GM12872 (cell line): ENCODE measurements at regions not wholly inside any gene's neighbourhood (a gene's known extent, or its start where the extent isn't known, plus 50 kb on each side); places are given as distances from the start of the nearest gene placed in this dataset.

Source experiments
- TF ChIP-seq, protein P1 (sequence below): IDR thresholded peaks from 3 replicates; pipeline ENCODE4 v1.5.1; 2011; ENCODE audit warnings: low read depth, mild to moderate bottlenecking, low read length, moderate library complexity; ENCODE audit not compliant: insufficient read depth

GRCh38 chr11:96447208-96448110 lies 57.6 kb downstream of the JRKL start:
- TF ChIP-seq, protein P1, sequence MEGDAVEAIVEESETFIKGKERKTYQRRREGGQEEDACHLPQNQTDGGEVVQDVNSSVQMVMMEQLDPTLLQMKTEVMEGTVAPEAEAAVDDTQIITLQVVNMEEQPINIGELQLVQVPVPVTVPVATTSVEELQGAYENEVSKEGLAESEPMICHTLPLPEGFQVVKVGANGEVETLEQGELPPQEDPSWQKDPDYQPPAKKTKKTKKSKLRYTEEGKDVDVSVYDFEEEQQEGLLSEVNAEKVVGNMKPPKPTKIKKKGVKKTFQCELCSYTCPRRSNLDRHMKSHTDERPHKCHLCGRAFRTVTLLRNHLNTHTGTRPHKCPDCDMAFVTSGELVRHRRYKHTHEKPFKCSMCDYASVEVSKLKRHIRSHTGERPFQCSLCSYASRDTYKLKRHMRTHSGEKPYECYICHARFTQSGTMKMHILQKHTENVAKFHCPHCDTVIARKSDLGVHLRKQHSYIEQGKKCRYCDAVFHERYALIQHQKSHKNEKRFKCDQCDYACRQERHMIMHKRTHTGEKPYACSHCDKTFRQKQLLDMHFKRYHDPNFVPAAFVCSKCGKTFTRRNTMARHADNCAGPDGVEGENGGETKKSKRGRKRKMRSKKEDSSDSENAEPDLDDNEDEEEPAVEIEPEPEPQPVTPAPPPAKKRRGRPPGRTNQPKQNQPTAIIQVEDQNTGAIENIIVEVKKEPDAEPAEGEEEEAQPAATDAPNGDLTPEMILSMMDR = no peak

DNA sequence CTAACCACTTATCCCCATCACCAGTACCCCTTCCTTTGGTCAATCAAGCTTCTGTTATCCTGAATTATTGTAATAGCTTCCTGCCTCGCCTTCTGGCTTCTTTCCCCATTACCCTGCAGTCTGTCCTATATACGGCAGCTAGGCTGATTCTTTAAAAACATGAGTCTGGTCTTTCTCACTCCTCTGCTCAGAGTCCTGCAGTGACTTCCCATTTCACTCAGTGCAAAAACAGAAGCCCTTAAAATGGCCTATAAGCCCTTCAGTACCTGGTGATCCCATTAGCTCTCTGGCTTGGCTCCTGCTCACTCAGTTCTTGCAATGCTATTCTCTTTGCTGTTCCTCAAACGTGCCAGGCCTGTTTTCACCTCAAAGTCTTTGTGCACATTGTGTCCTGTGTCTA lies 58.4 kb downstream of the JRKL start:
- TF ChIP-seq, protein P1 = no peak

GRCh38 chr11:96456111-96456510 lies 66.3 kb downstream of the JRKL start:
- TF ChIP-seq, protein P1 = no peak

DNA sequence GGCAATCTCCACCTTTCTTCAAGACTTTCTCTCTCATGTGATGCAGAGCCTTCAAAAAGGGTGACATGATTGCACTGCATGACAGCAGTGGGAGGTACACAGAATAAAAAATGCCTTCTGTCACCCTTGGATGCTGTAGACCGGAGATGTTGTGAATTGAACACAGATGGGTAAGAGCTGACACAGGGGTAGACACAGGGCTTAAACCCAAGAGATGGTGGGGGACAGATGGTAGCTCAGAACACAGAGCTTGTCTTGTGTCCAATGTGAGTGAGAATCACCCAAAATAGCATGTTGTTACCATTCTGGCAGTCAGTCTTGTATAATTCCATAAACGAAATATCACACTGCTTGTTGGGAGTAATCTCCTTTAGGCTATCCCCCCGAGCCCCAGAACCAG lies 69.9 kb downstream of the JRKL start:
- TF ChIP-seq, protein P1 = no peak

GRCh38 chr11:96461871-96462270 lies 72.1 kb downstream of the JRKL start:
- TF ChIP-seq, protein P1 = no peak

DNA sequence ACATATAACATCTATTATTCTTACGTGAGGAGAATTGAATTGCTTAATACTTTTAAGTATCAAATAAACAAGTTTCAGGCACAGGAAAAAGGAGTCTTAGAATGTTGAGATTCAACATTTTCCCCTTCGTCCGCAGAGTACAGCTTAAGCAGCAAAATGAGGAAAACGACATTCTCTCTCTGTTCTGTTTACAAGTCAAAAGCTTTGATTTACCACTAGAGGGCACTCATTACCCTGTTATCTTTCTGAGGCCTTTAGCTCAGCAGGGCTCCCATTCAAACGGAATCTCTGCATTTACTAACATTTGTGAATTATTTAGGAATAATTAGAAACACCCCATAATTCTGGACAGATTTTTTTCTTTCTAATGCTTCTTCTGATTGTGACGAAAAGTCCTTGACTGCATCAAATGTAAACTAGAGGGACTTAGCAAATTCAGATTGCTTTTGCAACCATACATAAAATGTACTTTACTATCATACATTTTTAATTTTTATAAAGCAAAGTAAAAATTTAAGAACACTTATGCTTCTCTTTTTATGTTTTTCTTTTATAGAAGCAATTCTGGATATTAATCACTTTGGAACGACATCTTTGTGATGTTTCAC lies 75.0 kb downstream of the JRKL start:
- TF ChIP-seq, protein P1 = peak; percentile 75

GRCh38 chr11:96465512-96465911 lies 75.7 kb downstream of the JRKL start:
- TF ChIP-seq, protein P1 = no peak
